GM12865 (cell line): ENCODE measurements at regions not wholly inside any gene's neighbourhood (a gene's known extent, or its start where the extent isn't known, plus 50 kb on each side); places are given as distances from the start of the nearest gene placed in this dataset.

ENCODE experiments used
- DNase-seq: peaks from one replicate; pipeline ENCODE4 v3.0.0; 2010; ENCODE audit warnings: low read depth
- H3K4me3 ChIP-seq: 2 replicates; pipeline ENCODE4 v1.5.1; 2011; ENCODE audit warnings: mild to moderate bottlenecking, low read depth, low read length, control low read depth
- CTCF ChIP-seq: IDR thresholded peaks from 2 replicates; pipeline ENCODE4 v1.5.1; 2011; ENCODE audit warnings: low read length, control low read depth, low read depth, inconsistent platforms; ENCODE audit not compliant: insufficient read depth; ENCODE audit errors: missing control alignments

- DNase-seq: peak; percentile 24
- H3K4me3 ChIP-seq: no peak overlapping the region
- TF ChIP-seq CTCF: no peak
Observed at GRCh38 chr2:204479557-204479956, 65.7 kb upstream of the PARD3B start.

- H3K4me3 ChIP-seq: no peak overlapping the region
- DNase-seq: no peak
- no peak for TF ChIP-seq CTCF
Observed at GRCh38 chr2:204480676-204481075, 64.6 kb upstream of the PARD3B start.

- no peak overlapping the region for H3K4me3 ChIP-seq
- no peak for TF ChIP-seq CTCF
- no peak for DNase-seq
Observed at GRCh38 chr2:204483608-204484081, 61.6 kb upstream of the PARD3B start.

- TF ChIP-seq CTCF: no peak
- H3K4me3 ChIP-seq: no peak overlapping the region
- no peak for DNase-seq
Observed at GRCh38 chr2:204486321-204486720, 59.0 kb upstream of the PARD3B start.

- DNase-seq: no peak
- no peak overlapping the region for H3K4me3 ChIP-seq
- TF ChIP-seq CTCF: no peak
Observed at GRCh38 chr2:204486805-204487204, 58.5 kb upstream of the PARD3B start.

- no peak for DNase-seq
- no peak overlapping the region for H3K4me3 ChIP-seq
- no peak for TF ChIP-seq CTCF
Observed at GRCh38 chr2:204487447-204488229, 57.6 kb upstream of the PARD3B start.

GRCh38 chr2:204491528-204491927 lies 53.7 kb upstream of the PARD3B start:
- no peak for DNase-seq
- no peak overlapping the region for H3K4me3 ChIP-seq
- no peak for TF ChIP-seq CTCF
